Ovary (tissue), 3 donors: ENCODE measurements at regions not wholly inside any gene's neighbourhood (a gene's known extent, or its start where the extent isn't known, plus 50 kb on each side); places are given as distances from the start of the nearest gene placed in this dataset.

Source experiments
- CTCF ChIP-seq, 3 donors: fragments of 450-650 bp in 2 of 3; fragments of 200-600 bp in 1 of 3; IDR thresholded peaks; one replicate each; pipeline versions ENCODE4 v1.5.1 to v1.8.0; 2016 to 2022; ENCODE audit warnings: antibody characterized with exemption in 3 of 3, mild to moderate bottlenecking in 1 of 3
- EP300 ChIP-seq: sonication (generic); formaldehyde crosslinking; IDR thresholded peaks from one replicate; pipeline ENCODE4 v1.6.1; 2017; ENCODE audit warnings: antibody characterized with exemption
- POLR2A ChIP-seq: fragments of 450-650 bp; IDR thresholded peaks from one replicate; pipeline ENCODE4 v1.6.1; 2017; ENCODE audit warnings: antibody characterized with exemption, mild to moderate bottlenecking, moderate library complexity
- donor health status: DM: no; HTN: no; CAD: no.

GRCh38 chr18:66728951-66729350 is 125.1 kb upstream of the CDH19 start:
- TF ChIP-seq POLR2A = no peak
- TF ChIP-seq CTCF (IDR thresholded peaks at IDR 0.05) = no peak
- TF ChIP-seq EP300 = no peak
